ENCODE measurements at regions not wholly inside any gene's neighbourhood (a gene's known extent, or its start where the extent isn't known, plus 50 kb on each side); places are given as distances from the start of the nearest gene placed in this dataset.

GRCh38 chr10:118965645-118966044, 63.9 kb upstream of the NANOS1 start:
- no peak overlapping the region for H3K27ac Mint-ChIP-seq
- DNase-seq, result no peak
- intact Hi-C loops (cut with micrococcal nuclease), result no loop called here
- no peaks in the 10 kb centered on the region for H3K36me3 Mint-ChIP-seq
- no peaks in the 10 kb centered on the region for H3K4me1 Mint-ChIP-seq
- Histone ChIP-seq H3K27ac (ENCODE audit: low read depth, low read length) (no peak overlapping the region), H3K36me3 (ENCODE audit: insufficient read depth, low read length) (no peaks in the 10 kb centered on the region), H3K27me3 (ENCODE audit: insufficient read depth, low read length) (no peaks in the 10 kb centered on the region), H3K4me3 (ENCODE audit: low read length in 2 of 2) (no peak overlapping the region), H3K9me3 (ENCODE audit: control insufficient read depth in 1 of 2, low read length in 2 of 2) (no peaks in the 10 kb centered on the region), H3K4me1 (ENCODE audit: insufficient read depth, low read length) (no peaks in the 10 kb centered on the region)
- POLR2A ChIA-PET (ENCODE audit: partially characterized antibody), result no interaction called here
- CTCF ChIA-PET (ENCODE audit: partially characterized antibody), result no interaction called here
- H3K27me3 Mint-ChIP-seq, result peaks cover 18 to 24% of the 10 kb centered on the region in 2 donors
- no peaks in the 10 kb centered on the region for H3K9me3 Mint-ChIP-seq
- no peak overlapping the region for H3K4me3 Mint-ChIP-seq

GRCh38 chr10:118966076-118966849, 63.3 kb upstream of the NANOS1 start:
- no peaks in the 10 kb centered on the region for H3K4me1 Mint-ChIP-seq
- no peak overlapping the region for H3K4me3 Mint-ChIP-seq
- ChIA-PET POLR2A (ENCODE audit: partially characterized antibody) (no interaction called here), CTCF (ENCODE audit: partially characterized antibody) (no interaction called here)
- H3K9me3 ChIP-seq (ENCODE audit: control insufficient read depth in 1 of 2, low read length in 2 of 2), result no peaks in the 10 kb centered on the region
- H3K9me3 Mint-ChIP-seq, result no peaks in the 10 kb centered on the region
- no peaks in the 10 kb centered on the region for H3K4me1 ChIP-seq (ENCODE audit: insufficient read depth, low read length)
- no peak for DNase-seq
- no peaks in the 10 kb centered on the region for H3K27me3 ChIP-seq (ENCODE audit: insufficient read depth, low read length)
- H3K27ac Mint-ChIP-seq, result no peak overlapping the region
- intact Hi-C loops (cut with micrococcal nuclease), result no loop called here
- no peaks in the 10 kb centered on the region for H3K36me3 Mint-ChIP-seq
- no peaks in the 10 kb centered on the region for H3K36me3 ChIP-seq (ENCODE audit: insufficient read depth, low read length)
- H3K27me3 Mint-ChIP-seq, result peaks cover 21 to 28% of the 10 kb centered on the region in 2 donors
- no peak overlapping the region for H3K4me3 ChIP-seq (ENCODE audit: low read length in 2 of 2)
- H3K27ac ChIP-seq (ENCODE audit: low read depth, low read length), result no peak overlapping the region

GRCh38 chr10:118966850-118967125, 62.7 kb upstream of the NANOS1 start:
- Histone ChIP-seq H3K27me3 (ENCODE audit: insufficient read depth, low read length) (no peaks in the 10 kb centered on the region), H3K4me1 (ENCODE audit: insufficient read depth, low read length) (no peaks in the 10 kb centered on the region), H3K4me3 (ENCODE audit: low read length in 2 of 2) (no peak overlapping the region), H3K9me3 (ENCODE audit: control insufficient read depth in 1 of 2, low read length in 2 of 2) (no peaks in the 10 kb centered on the region), H3K27ac (ENCODE audit: low read depth, low read length) (no peak overlapping the region), H3K36me3 (ENCODE audit: insufficient read depth, low read length) (no peaks in the 10 kb centered on the region)
- Mint-ChIP-seq H3K9me3 (no peaks in the 10 kb centered on the region), H3K4me1 (no peaks in the 10 kb centered on the region), H3K27ac (no peak overlapping the region), H3K36me3 (no peaks in the 10 kb centered on the region), H3K27me3 (peaks cover 21 to 29% of the 10 kb centered on the region in 2 donors), H3K4me3 (no peak overlapping the region)
- CTCF ChIA-PET (ENCODE audit: partially characterized antibody), result no interaction called here
- POLR2A ChIA-PET (ENCODE audit: partially characterized antibody), result no interaction called here
- intact Hi-C loops (cut with micrococcal nuclease), result no loop called here
- no peak for DNase-seq

DNA sequence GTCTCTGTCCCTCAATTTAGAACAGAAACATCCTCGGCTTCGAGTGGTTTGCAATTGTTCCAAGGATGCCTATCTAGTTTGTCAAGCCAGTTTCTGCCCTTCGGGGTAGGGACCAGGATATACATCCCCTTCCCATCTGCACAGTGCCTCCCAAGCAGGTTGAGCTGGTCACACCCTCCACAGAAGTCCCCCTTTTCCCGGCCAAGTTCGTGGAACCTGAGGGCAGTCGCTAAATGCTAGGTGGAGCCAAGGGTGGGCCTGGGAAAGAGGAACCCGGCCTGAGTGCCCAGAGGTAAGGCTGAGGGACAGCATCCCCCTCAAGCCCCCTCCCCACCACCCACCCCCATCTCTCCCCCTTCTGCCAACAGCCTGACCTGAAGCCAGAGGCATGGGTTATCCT, 62.4 kb upstream of the NANOS1 start:
- Histone ChIP-seq H3K4me3 (ENCODE audit: low read length in 2 of 2) (no peak overlapping the region), H3K27ac (ENCODE audit: low read depth, low read length) (no peak overlapping the region), H3K9me3 (ENCODE audit: control insufficient read depth in 1 of 2, low read length in 2 of 2) (no peaks in the 10 kb centered on the region), H3K36me3 (ENCODE audit: insufficient read depth, low read length) (no peaks in the 10 kb centered on the region), H3K27me3 (ENCODE audit: insufficient read depth, low read length) (no peaks in the 10 kb centered on the region), H3K4me1 (ENCODE audit: insufficient read depth, low read length) (no peaks in the 10 kb centered on the region)
- H3K4me1 Mint-ChIP-seq, result no peaks in the 10 kb centered on the region
- ChIA-PET CTCF (ENCODE audit: partially characterized antibody) (no interaction called here), POLR2A (ENCODE audit: partially characterized antibody) (no interaction called here)
- H3K4me3 Mint-ChIP-seq, result no peak overlapping the region
- no peak for DNase-seq
- H3K9me3 Mint-ChIP-seq, result no peaks in the 10 kb centered on the region
- no peak overlapping the region for H3K27ac Mint-ChIP-seq
- no peaks in the 10 kb centered on the region for H3K36me3 Mint-ChIP-seq
- H3K27me3 Mint-ChIP-seq, result peaks cover 21 to 29% of the 10 kb centered on the region in 2 donors
- intact Hi-C loops (cut with micrococcal nuclease), result no loop called here

- intact Hi-C loops (cut with micrococcal nuclease), result no loop called here
- Mint-ChIP-seq H3K9me3 (peaks cover 0 to 3% (median 0%) of the 10 kb centered on the region in 8 donors), H3K36me3 (no peaks in the 10 kb centered on the region), H3K27ac (no peak overlapping the region), H3K4me3 (no peak overlapping the region), H3K27me3 (peaks cover 20 to 27% of the 10 kb centered on the region in 2 donors), H3K4me1 (no peaks in the 10 kb centered on the region)
- H3K4me1 ChIP-seq (ENCODE audit: insufficient read depth, low read length), result no peaks in the 10 kb centered on the region
- H3K4me3 ChIP-seq (ENCODE audit: low read length in 2 of 2), result no peak overlapping the region
- no peaks in the 10 kb centered on the region for H3K9me3 ChIP-seq (ENCODE audit: control insufficient read depth in 1 of 2, low read length in 2 of 2)
- no peak for DNase-seq
- H3K27ac ChIP-seq (ENCODE audit: low read depth, low read length), result no peak overlapping the region
- H3K27me3 ChIP-seq (ENCODE audit: insufficient read depth, low read length), result no peaks in the 10 kb centered on the region
- CTCF ChIA-PET (ENCODE audit: partially characterized antibody), result no interaction called here
- H3K36me3 ChIP-seq (ENCODE audit: insufficient read depth, low read length), result no peaks in the 10 kb centered on the region
- POLR2A ChIA-PET (ENCODE audit: partially characterized antibody), result no interaction called here
Observed at GRCh38 chr10:118968060-118968459, 61.5 kb upstream of the NANOS1 start.

DNA sequence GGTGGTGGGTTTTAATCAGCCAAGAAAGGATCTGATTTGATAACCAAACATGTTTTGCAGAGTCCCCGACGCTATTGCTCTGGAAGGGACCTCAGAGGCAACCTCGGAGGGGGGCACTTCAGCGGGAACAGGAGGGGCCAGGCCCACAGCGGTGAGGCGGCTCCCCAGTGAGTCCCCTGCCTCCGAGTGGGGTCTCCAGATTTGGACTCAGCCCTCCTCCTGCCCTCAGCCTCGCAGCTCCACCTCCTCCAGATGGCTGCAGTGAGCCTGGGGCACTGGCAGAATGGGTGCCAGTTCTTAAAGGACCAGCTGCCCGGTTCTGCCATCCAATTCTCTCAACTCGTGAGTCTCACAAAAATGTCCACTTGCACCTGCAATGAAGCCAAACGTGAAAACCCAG, 61.0 kb upstream of the NANOS1 start:
- intact Hi-C loops (cut with micrococcal nuclease), result no loop called here
- Mint-ChIP-seq H3K27ac (no peak overlapping the region), H3K27me3 (peaks cover 24 to 26% of the 10 kb centered on the region in 2 donors), H3K4me3 (no peak overlapping the region), H3K36me3 (peaks cover 0 to 1% of the 10 kb centered on the region in 2 donors), H3K4me1 (no peaks in the 10 kb centered on the region), H3K9me3 (peaks cover 0 to 7% (median 4%) of the 10 kb centered on the region in 8 donors)
- CTCF ChIA-PET (ENCODE audit: partially characterized antibody), result no interaction called here
- Histone ChIP-seq H3K4me1 (ENCODE audit: insufficient read depth, low read length) (no peaks in the 10 kb centered on the region), H3K27me3 (ENCODE audit: insufficient read depth, low read length) (no peaks in the 10 kb centered on the region), H3K4me3 (ENCODE audit: low read length in 2 of 2) (no peak overlapping the region), H3K36me3 (ENCODE audit: insufficient read depth, low read length) (no peaks in the 10 kb centered on the region), H3K9me3 (ENCODE audit: control insufficient read depth in 1 of 2, low read length in 2 of 2) (no peaks in the 10 kb centered on the region), H3K27ac (ENCODE audit: low read depth, low read length) (no peak overlapping the region)
- no peak for DNase-seq
- POLR2A ChIA-PET (ENCODE audit: partially characterized antibody), result no interaction called here

- ChIA-PET CTCF (ENCODE audit: partially characterized antibody) (no interaction called here), POLR2A (ENCODE audit: partially characterized antibody) (no interaction called here)
- Histone ChIP-seq H3K9me3 (ENCODE audit: control insufficient read depth in 1 of 2, low read length in 2 of 2) (no peaks in the 10 kb centered on the region), H3K27ac (ENCODE audit: low read depth, low read length) (no peak overlapping the region), H3K4me1 (ENCODE audit: insufficient read depth, low read length) (no peaks in the 10 kb centered on the region), H3K36me3 (ENCODE audit: insufficient read depth, low read length) (no peaks in the 10 kb centered on the region), H3K4me3 (ENCODE audit: low read length in 2 of 2) (no peak overlapping the region), H3K27me3 (ENCODE audit: insufficient read depth, low read length) (no peaks in the 10 kb centered on the region)
- peaks cover 0 to 3% of the 10 kb centered on the region in 2 donors for H3K36me3 Mint-ChIP-seq
- DNase-seq, result no peak
- no peak overlapping the region for H3K4me3 Mint-ChIP-seq
- H3K9me3 Mint-ChIP-seq, result peaks cover 0 to 9% (median 6%) of the 10 kb centered on the region in 8 donors
- no peak overlapping the region for H3K27ac Mint-ChIP-seq
- H3K4me1 Mint-ChIP-seq, result no peaks in the 10 kb centered on the region
- intact Hi-C loops (cut with micrococcal nuclease), result no loop called here
- peaks cover 23% of the 10 kb centered on the region in 2 donors for H3K27me3 Mint-ChIP-seq
Observed at GRCh38 chr10:118969014-118969413, 60.5 kb upstream of the NANOS1 start.

GRCh38 chr10:118970770-118971169, 58.7 kb upstream of the NANOS1 start:
- DNase-seq, result no peak
- no peaks in the 10 kb centered on the region for H3K9me3 ChIP-seq (ENCODE audit: control insufficient read depth in 1 of 2, low read length in 2 of 2)
- H3K4me3 ChIP-seq (ENCODE audit: low read length in 2 of 2), result no peak overlapping the region
- Mint-ChIP-seq H3K27ac (no peak overlapping the region), H3K4me3 (no peak overlapping the region), H3K4me1 (no peaks in the 10 kb centered on the region), H3K27me3 (peaks cover 10 to 18% of the 10 kb centered on the region in 2 donors), H3K9me3 (peaks cover 0 to 12% (median 8%) of the 10 kb centered on the region in 8 donors), H3K36me3 (peaks cover 0 to 3% of the 10 kb centered on the region in 2 donors)
- POLR2A ChIA-PET (ENCODE audit: partially characterized antibody), result no interaction called here
- no peaks in the 10 kb centered on the region for H3K4me1 ChIP-seq (ENCODE audit: insufficient read depth, low read length)
- CTCF ChIA-PET (ENCODE audit: partially characterized antibody), result no interaction called here
- H3K27me3 ChIP-seq (ENCODE audit: insufficient read depth, low read length), result no peaks in the 10 kb centered on the region
- H3K36me3 ChIP-seq (ENCODE audit: insufficient read depth, low read length), result no peaks in the 10 kb centered on the region
- no peak overlapping the region for H3K27ac ChIP-seq (ENCODE audit: low read depth, low read length)
- intact Hi-C loops (cut with micrococcal nuclease), result no loop called here
